ENCODE measurements at regions not wholly inside any gene's neighbourhood (a gene's known extent, or its start where the extent isn't known, plus 50 kb on each side); places are given as distances from the start of the nearest gene placed in this dataset.

DNA sequence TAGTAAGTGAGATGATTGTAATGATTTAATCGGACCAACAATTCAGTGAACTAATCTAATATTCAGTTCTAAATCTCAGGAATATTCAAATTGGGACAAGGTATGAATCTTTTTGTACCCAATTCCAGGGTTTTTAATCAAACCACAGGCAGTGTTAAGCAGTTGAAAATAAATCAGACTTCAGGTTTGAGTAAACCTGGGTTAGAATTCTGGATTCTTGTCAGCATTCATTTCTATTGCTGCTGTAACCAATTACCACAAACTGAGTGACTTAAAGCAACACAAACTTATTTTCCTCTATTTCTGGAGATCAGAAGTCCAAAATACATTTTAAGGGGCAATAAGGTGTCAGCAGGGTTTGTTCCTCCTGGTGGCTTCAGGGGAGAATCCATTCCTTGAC, 208.4 kb upstream of the ZPLD1 start:
- TF ChIP-seq GABPA (IDR thresholded peaks at IDR 0.05; ENCODE audit: low read depth) (no peak), STAT3 (IDR thresholded peaks at IDR 0.05; ENCODE audit: low read depth, low read length) (no peak), YY1 (IDR thresholded peaks at IDR 0.05; ENCODE audit: low read depth, low read length) (no peak), TBL1XR1 (IDR thresholded peaks at IDR 0.05; ENCODE audit: low read depth, low read length) (no peak), CHD2 (IDR thresholded peaks at IDR 0.05; ENCODE audit: borderline replicate concordance, low read depth, low read length) (no peak), JUNB (IDR thresholded peaks at IDR 0.05) (no peak), DPF2 (IDR thresholded peaks at IDR 0.05) (no peak), SREBF2 (IDR thresholded peaks at IDR 0.05; ENCODE audit: low read length) (no peak), NFYB (IDR thresholded peaks at IDR 0.05; ENCODE audit: insufficient read depth, low read depth, low read length) (no peak), EP300 (IDR thresholded peaks at IDR 0.05; ENCODE audit: borderline replicate concordance in 1 of 2, control insufficient read depth in 1 of 2, low read depth in 2 of 2, low read length in 2 of 2) (no peak), POLR2AphosphoS2 (IDR thresholded peaks at IDR 0.05; ENCODE audit: low read depth, low read length) (no peak), POLR2AphosphoS5 (IDR thresholded peaks at IDR 0.05; ENCODE audit: low read length) (no peak)
- TF ChIP-seq, protein P1, sequence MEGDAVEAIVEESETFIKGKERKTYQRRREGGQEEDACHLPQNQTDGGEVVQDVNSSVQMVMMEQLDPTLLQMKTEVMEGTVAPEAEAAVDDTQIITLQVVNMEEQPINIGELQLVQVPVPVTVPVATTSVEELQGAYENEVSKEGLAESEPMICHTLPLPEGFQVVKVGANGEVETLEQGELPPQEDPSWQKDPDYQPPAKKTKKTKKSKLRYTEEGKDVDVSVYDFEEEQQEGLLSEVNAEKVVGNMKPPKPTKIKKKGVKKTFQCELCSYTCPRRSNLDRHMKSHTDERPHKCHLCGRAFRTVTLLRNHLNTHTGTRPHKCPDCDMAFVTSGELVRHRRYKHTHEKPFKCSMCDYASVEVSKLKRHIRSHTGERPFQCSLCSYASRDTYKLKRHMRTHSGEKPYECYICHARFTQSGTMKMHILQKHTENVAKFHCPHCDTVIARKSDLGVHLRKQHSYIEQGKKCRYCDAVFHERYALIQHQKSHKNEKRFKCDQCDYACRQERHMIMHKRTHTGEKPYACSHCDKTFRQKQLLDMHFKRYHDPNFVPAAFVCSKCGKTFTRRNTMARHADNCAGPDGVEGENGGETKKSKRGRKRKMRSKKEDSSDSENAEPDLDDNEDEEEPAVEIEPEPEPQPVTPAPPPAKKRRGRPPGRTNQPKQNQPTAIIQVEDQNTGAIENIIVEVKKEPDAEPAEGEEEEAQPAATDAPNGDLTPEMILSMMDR (IDR thresholded peaks at IDR 0.05 in 2 of 3, conservative IDR thresholded peaks at IDR 0.05 in 1 of 3; ENCODE audit: control insufficient read depth in 2 of 3, extremely low read depth in 1 of 3, insufficient read depth in 1 of 3, low read depth in 3 of 3, low read length in 3 of 3): no peak
